DOHH2 (cell line): ENCODE measurements at regions not wholly inside any gene's neighbourhood (a gene's known extent, or its start where the extent isn't known, plus 50 kb on each side); places are given as distances from the start of the nearest gene placed in this dataset.

Source experiments
- EZH2phosphoT487 ChIP-seq: fragments of 200-600 bp; sonication (generic); IDR thresholded peaks from 2 replicates; pipeline ENCODE4 v1.6.1; 2017; ENCODE audit warnings: borderline replicate concordance, mild to moderate bottlenecking, antibody characterized with exemption, low read length, moderate library complexity, mixed read lengths
- TF ChIP-seq, protein P1 (sequence below): fragments of 200-600 bp; sonication (generic); IDR thresholded peaks from one replicate; pipeline ENCODE4 v1.5.1; 2014; ENCODE audit warnings: antibody characterized with exemption, mild to moderate bottlenecking, low read depth, low read length; ENCODE audit not compliant: poor library complexity, severe bottlenecking

DNA sequence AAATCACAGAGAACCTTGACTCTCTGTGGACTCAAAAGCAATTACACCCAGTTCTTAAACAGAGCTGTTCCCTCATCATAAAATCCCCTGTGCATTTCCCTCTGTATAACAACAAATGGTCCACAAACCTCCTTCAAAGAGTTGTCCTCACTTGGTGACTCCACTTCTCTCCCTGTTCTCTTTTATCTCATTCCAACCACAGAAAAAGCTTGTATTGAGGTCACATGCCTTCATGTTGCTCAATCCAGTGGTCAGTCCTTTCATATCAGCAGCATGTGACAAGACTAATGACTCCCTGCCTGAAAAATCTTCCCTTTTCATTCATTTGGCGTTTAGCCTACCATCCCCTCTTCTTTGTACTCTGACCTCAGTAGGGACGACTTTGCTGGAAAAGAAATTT, 158.0 kb downstream of the DEPDC1B start:
- TF ChIP-seq, protein P1, sequence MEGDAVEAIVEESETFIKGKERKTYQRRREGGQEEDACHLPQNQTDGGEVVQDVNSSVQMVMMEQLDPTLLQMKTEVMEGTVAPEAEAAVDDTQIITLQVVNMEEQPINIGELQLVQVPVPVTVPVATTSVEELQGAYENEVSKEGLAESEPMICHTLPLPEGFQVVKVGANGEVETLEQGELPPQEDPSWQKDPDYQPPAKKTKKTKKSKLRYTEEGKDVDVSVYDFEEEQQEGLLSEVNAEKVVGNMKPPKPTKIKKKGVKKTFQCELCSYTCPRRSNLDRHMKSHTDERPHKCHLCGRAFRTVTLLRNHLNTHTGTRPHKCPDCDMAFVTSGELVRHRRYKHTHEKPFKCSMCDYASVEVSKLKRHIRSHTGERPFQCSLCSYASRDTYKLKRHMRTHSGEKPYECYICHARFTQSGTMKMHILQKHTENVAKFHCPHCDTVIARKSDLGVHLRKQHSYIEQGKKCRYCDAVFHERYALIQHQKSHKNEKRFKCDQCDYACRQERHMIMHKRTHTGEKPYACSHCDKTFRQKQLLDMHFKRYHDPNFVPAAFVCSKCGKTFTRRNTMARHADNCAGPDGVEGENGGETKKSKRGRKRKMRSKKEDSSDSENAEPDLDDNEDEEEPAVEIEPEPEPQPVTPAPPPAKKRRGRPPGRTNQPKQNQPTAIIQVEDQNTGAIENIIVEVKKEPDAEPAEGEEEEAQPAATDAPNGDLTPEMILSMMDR: no peak
- TF ChIP-seq EZH2phosphoT487: no peak
